MG63 (cell line): ENCODE measurements at regions not wholly inside any gene's neighbourhood (a gene's known extent, or its start where the extent isn't known, plus 50 kb on each side); places are given as distances from the start of the nearest gene placed in this dataset.
"Not testable (repeated sequence)": the region's sequence is repeated elsewhere in the genome, so short reads cannot be mapped to it uniquely, and the experiment has no call there.

Source experiments
- DNase-seq: peaks from one replicate; pipeline ENCODE4 v3.0.0-alpha.2; 2020
- H3K27me3 ChIP-seq: fragments of 250-450 bp; sonication (Bioruptor Pico); 2 replicates; pipeline ENCODE4 v1.5.1; 2020; ENCODE audit warnings: mild to moderate bottlenecking, moderate library complexity
- H3K36me3 ChIP-seq: fragments of 250-450 bp; sonication (Bioruptor Pico); 2 replicates; pipeline ENCODE4 v1.5.1; 2020; ENCODE audit warnings: mild to moderate bottlenecking, moderate library complexity
- H3K4me3 ChIP-seq: fragments of 250-450 bp; sonication (Bioruptor Pico); 2 replicates; pipeline ENCODE4 v1.5.1; 2020; ENCODE audit warnings: mild to moderate bottlenecking, moderate library complexity
- H3K9me3 ChIP-seq: fragments of 250-450 bp; sonication (Bioruptor Pico); 2 replicates; pipeline ENCODE4 v1.5.1; 2020; ENCODE audit warnings: mild to moderate bottlenecking, moderate library complexity

- H3K4me3 ChIP-seq = no peak overlapping the region
- no peaks in the 10 kb centered on the region for H3K9me3 ChIP-seq
- no peaks in the 10 kb centered on the region for H3K27me3 ChIP-seq
- DNase-seq = peak; percentile 69
- no peaks in the 10 kb centered on the region for H3K36me3 ChIP-seq
Observed at GRCh38 chr10:63675171-63675570, 154.0 kb downstream of the REEP3 start.

- Histone ChIP-seq H3K36me3 (no peaks in the 10 kb centered on the region), H3K4me3 (no peak overlapping the region), H3K27me3 (no peaks in the 10 kb centered on the region), H3K9me3 (no peaks in the 10 kb centered on the region)
- no peak for DNase-seq
Observed at GRCh38 chr10:63677001-63677400, 155.8 kb downstream of the REEP3 start.

GRCh38 chr10:63680545-63680944 is 159.3 kb downstream of the REEP3 start:
- H3K27me3 ChIP-seq, DNase-seq, H3K4me3 ChIP-seq, H3K36me3 ChIP-seq, H3K9me3 ChIP-seq: not testable (repeated sequence)

- no peaks in the 10 kb centered on the region for H3K36me3 ChIP-seq
- no peak overlapping the region for H3K4me3 ChIP-seq
- H3K27me3 ChIP-seq = no peaks in the 10 kb centered on the region
- H3K9me3 ChIP-seq = no peaks in the 10 kb centered on the region
- DNase-seq = no peak
Observed at GRCh38 chr10:63681993-63682697, 160.9 kb downstream of the REEP3 start.

GRCh38 chr10:63682698-63683052 is 161.5 kb downstream of the REEP3 start:
- not testable (repeated sequence) for H3K4me3 ChIP-seq, H3K27me3 ChIP-seq, H3K36me3 ChIP-seq, H3K9me3 ChIP-seq, DNase-seq

- H3K9me3 ChIP-seq = no peaks in the 10 kb centered on the region
- no peak overlapping the region for H3K4me3 ChIP-seq
- no peaks in the 10 kb centered on the region for H3K27me3 ChIP-seq
- H3K36me3 ChIP-seq = no peaks in the 10 kb centered on the region
- DNase-seq = no peak
Observed at GRCh38 chr10:63683223-63683622, 162.0 kb downstream of the REEP3 start.

- Histone ChIP-seq H3K36me3 (no peaks in the 10 kb centered on the region), H3K9me3 (no peaks in the 10 kb centered on the region), H3K4me3 (no peak overlapping the region), H3K27me3 (no peaks in the 10 kb centered on the region)
- DNase-seq = no peak
Observed at GRCh38 chr10:63683686-63684085, 162.5 kb downstream of the REEP3 start.

GRCh38 chr10:63684257-63684936 is 163.2 kb downstream of the REEP3 start:
- no peaks in the 10 kb centered on the region for H3K9me3 ChIP-seq
- H3K27me3 ChIP-seq = no peaks in the 10 kb centered on the region
- H3K36me3 ChIP-seq = no peaks in the 10 kb centered on the region
- no peak overlapping the region for H3K4me3 ChIP-seq
- DNase-seq = no peak

- no peak for DNase-seq
- H3K27me3 ChIP-seq = no peaks in the 10 kb centered on the region
- no peaks in the 10 kb centered on the region for H3K36me3 ChIP-seq
- no peak overlapping the region for H3K4me3 ChIP-seq
- H3K9me3 ChIP-seq = no peaks in the 10 kb centered on the region
Observed at GRCh38 chr10:63689768-63690167, 168.6 kb downstream of the REEP3 start.

GRCh38 chr10:63692220-63692896 is 171.2 kb downstream of the REEP3 start:
- H3K4me3 ChIP-seq = no peak overlapping the region
- no peaks in the 10 kb centered on the region for H3K36me3 ChIP-seq
- no peaks in the 10 kb centered on the region for H3K9me3 ChIP-seq
- no peaks in the 10 kb centered on the region for H3K27me3 ChIP-seq
- no peak for DNase-seq

GRCh38 chr10:63693021-63693420 is 171.8 kb downstream of the REEP3 start:
- H3K4me3 ChIP-seq, H3K9me3 ChIP-seq, H3K36me3 ChIP-seq, H3K27me3 ChIP-seq, DNase-seq: not testable (repeated sequence)

- DNase-seq = no peak
- no peaks in the 10 kb centered on the region for H3K27me3 ChIP-seq
- no peak overlapping the region for H3K4me3 ChIP-seq
- no peaks in the 10 kb centered on the region for H3K36me3 ChIP-seq
- no peaks in the 10 kb centered on the region for H3K9me3 ChIP-seq
Observed at GRCh38 chr10:63696205-63696604, 175.0 kb downstream of the REEP3 start.

- no peaks in the 10 kb centered on the region for H3K36me3 ChIP-seq
- peak; percentile 65 for DNase-seq
- H3K4me3 ChIP-seq = no peak overlapping the region
Observed at GRCh38 chr10:63697956-63698786, 177.0 kb downstream of the REEP3 start.

GRCh38 chr10:63698787-63699150 is 177.6 kb downstream of the REEP3 start:
- no peak for DNase-seq
- Histone ChIP-seq H3K4me3 (no peak overlapping the region), H3K9me3 (no peaks in the 10 kb centered on the region), H3K36me3 (no peaks in the 10 kb centered on the region), H3K27me3 (no peaks in the 10 kb centered on the region)

More at GRCh38 chr10:63697956-63698786, 177.0 kb downstream of the REEP3 start:
- no peaks in the 10 kb centered on the region for H3K9me3 ChIP-seq
- H3K27me3 ChIP-seq = no peaks in the 10 kb centered on the region

GRCh38 chr10:63699785-63700613 is 178.8 kb downstream of the REEP3 start:
- no peaks in the 10 kb centered on the region for H3K9me3 ChIP-seq
- H3K4me3 ChIP-seq = no peak overlapping the region
- H3K36me3 ChIP-seq = no peaks in the 10 kb centered on the region
- H3K27me3 ChIP-seq = no peaks in the 10 kb centered on the region
- peak; percentile 90 for DNase-seq

- H3K36me3 ChIP-seq = no peaks in the 10 kb centered on the region
- no peaks in the 10 kb centered on the region for H3K9me3 ChIP-seq
- no peak for DNase-seq
- no peak overlapping the region for H3K4me3 ChIP-seq
- no peaks in the 10 kb centered on the region for H3K27me3 ChIP-seq
Observed at GRCh38 chr10:63700631-63701156, 179.5 kb downstream of the REEP3 start.
